WTC11 (cell line): ENCODE measurements at regions not wholly inside any gene's neighbourhood (a gene's known extent, or its start where the extent isn't known, plus 50 kb on each side); places are given as distances from the start of the nearest gene placed in this dataset.

Experiments
- ATAC-seq: fragments of 200-7000 bp; cut with Tn5 transposase; 2 replicates; pipeline ENCODE4 v1.10.0; 2021; ENCODE audit warnings: mild to moderate bottlenecking, moderate library complexity
- CTCF ChIA-PET: fragments of 300-600 bp; sonication (Branson Sonifier 250); formaldehyde crosslinking; loops from one replicate; lab custom pipeline; 2021; ENCODE audit warnings: antibody characterized with exemption; lab: Charles Lee
- POLR2A ChIA-PET: fragments of 350-600 bp; sonication (Branson Sonifier 250); formaldehyde crosslinking; loops from one replicate; lab custom pipeline; 2021; ENCODE audit warnings: antibody characterized with exemption; lab: Charles Lee
- DNase-seq: peaks from one replicate; pipeline ENCODE4 v3.0.0; 2021; ENCODE audit warnings: low spot score
- H3K27ac Mint-ChIP-seq: 2 replicates; pipeline ENCODE4 v1.8.0; 2021; ENCODE audit warnings: mixed read lengths
- H3K27me3 Mint-ChIP-seq: 2 replicates; pipeline ENCODE4 v1.8.0; 2021; ENCODE audit warnings: low read depth, mild to moderate bottlenecking, moderate library complexity, mixed read lengths
- H3K36me3 Mint-ChIP-seq: 2 replicates; pipeline ENCODE4 v1.8.0; 2021; ENCODE audit warnings: mixed read lengths
- H3K4me1 Mint-ChIP-seq: 2 replicates; pipeline ENCODE4 v1.8.0; 2022; ENCODE audit warnings: mixed read lengths
- H3K4me3 Mint-ChIP-seq: 2 replicates; pipeline ENCODE4 v1.8.0; 2021; ENCODE audit warnings: mild to moderate bottlenecking, moderate library complexity, mixed read lengths
- H3K9me3 Mint-ChIP-seq: 2 replicates; pipeline ENCODE4 v1.8.0; 2021; ENCODE audit warnings: mixed read lengths
- ARID4B ChIP-seq: sonication (generic); formaldehyde crosslinking; IDR thresholded peaks from 2 replicates; pipeline ENCODE4 v1.8.0; 2023; ENCODE audit warnings: missing genetic modification reagents, mild to moderate bottlenecking, borderline replicate concordance
- E2F1 ChIP-seq: sonication (generic); formaldehyde crosslinking; IDR thresholded peaks from 2 replicates; pipeline ENCODE4 v1.8.0; 2022; ENCODE audit warnings: mild to moderate bottlenecking, missing genetic modification reagents
- E2F4 ChIP-seq: sonication (generic); formaldehyde crosslinking; IDR thresholded peaks from 2 replicates; pipeline ENCODE4 v1.8.1; 2022; ENCODE audit warnings: low read depth, mild to moderate bottlenecking, moderate library complexity, missing genetic modification reagents, borderline replicate concordance
- ELF4 ChIP-seq: sonication (generic); formaldehyde crosslinking; IDR thresholded peaks from 2 replicates; pipeline ENCODE4 v1.8.1; 2022; ENCODE audit warnings: low read depth, mild to moderate bottlenecking, moderate library complexity, missing genetic modification reagents
- EMX1 ChIP-seq: fragments of 250-450 bp; sonication (Bioruptor Pico); IDR thresholded peaks from 2 replicates; pipeline ENCODE4 v1.8.0; 2021; ENCODE audit warnings: mild to moderate bottlenecking
- ESRRA ChIP-seq: sonication (generic); formaldehyde crosslinking; IDR thresholded peaks from 2 replicates; pipeline ENCODE4 v1.8.1; 2022; ENCODE audit warnings: mild to moderate bottlenecking, missing genetic modification reagents, borderline replicate concordance
- ETV6 ChIP-seq: sonication (generic); formaldehyde crosslinking; IDR thresholded peaks from 2 replicates; pipeline ENCODE4 v1.8.1; 2022; ENCODE audit warnings: mild to moderate bottlenecking, missing genetic modification reagents
- FOXK1 ChIP-seq: sonication (generic); formaldehyde crosslinking; IDR thresholded peaks from 2 replicates; pipeline ENCODE4 v1.8.0; 2022; ENCODE audit warnings: mild to moderate bottlenecking, moderate library complexity, missing genetic modification reagents
- FOXP1 ChIP-seq: sonication (generic); formaldehyde crosslinking; IDR thresholded peaks from 2 replicates; pipeline ENCODE4 v1.8.0; 2022; ENCODE audit warnings: missing genetic modification reagents, mild to moderate bottlenecking, moderate library complexity, borderline replicate concordance
- GABPB1 ChIP-seq: sonication (generic); formaldehyde crosslinking; IDR thresholded peaks from 2 replicates; pipeline ENCODE4 v1.8.1; 2023; ENCODE audit warnings: mild to moderate bottlenecking, missing genetic modification reagents
- OVOL2 ChIP-seq: fragments of 250-450 bp; sonication (Bioruptor Pico); IDR thresholded peaks from 2 replicates; pipeline ENCODE4 v1.9.0; 2021; ENCODE audit warnings: mild to moderate bottlenecking, borderline replicate concordance
- PRRX2 ChIP-seq: fragments of 250-450 bp; sonication (Bioruptor Pico); IDR thresholded peaks from 2 replicates; pipeline ENCODE4 v1.8.0; 2021; ENCODE audit warnings: mild to moderate bottlenecking
- RORB ChIP-seq: fragments of 250-450 bp; sonication (Bioruptor Pico); IDR thresholded peaks from 2 replicates; pipeline ENCODE4 v1.9.0; 2021; ENCODE audit warnings: mild to moderate bottlenecking
- SMAD3 ChIP-seq: sonication (generic); formaldehyde crosslinking; IDR thresholded peaks from 2 replicates; pipeline ENCODE4 v1.8.0; 2022; ENCODE audit warnings: missing genetic modification reagents, mild to moderate bottlenecking, borderline replicate concordance
- SMAD4 ChIP-seq: sonication (generic); formaldehyde crosslinking; IDR thresholded peaks from 2 replicates; pipeline ENCODE4 v1.8.0; 2022; ENCODE audit warnings: mild to moderate bottlenecking, missing genetic modification reagents
- SOX15 ChIP-seq: fragments of 250-450 bp; sonication (Bioruptor Pico); IDR thresholded peaks from 2 replicates; pipeline ENCODE4 v1.9.0; 2021; ENCODE audit warnings: mild to moderate bottlenecking
- TP53 ChIP-seq: sonication (generic); formaldehyde crosslinking; IDR thresholded peaks from 2 replicates; pipeline ENCODE4 v1.8.1; 2023; ENCODE audit warnings: mild to moderate bottlenecking, missing genetic modification reagents
- ZNF121 ChIP-seq: sonication (generic); formaldehyde crosslinking; IDR thresholded peaks from 2 replicates; pipeline ENCODE4 v1.8.0; 2023; ENCODE audit warnings: missing genetic modification reagents
- ZNF232 ChIP-seq: sonication (generic); formaldehyde crosslinking; IDR thresholded peaks from 2 replicates; pipeline ENCODE4 v1.8.0; 2022; ENCODE audit warnings: mild to moderate bottlenecking, missing genetic modification reagents
- ZNF416 ChIP-seq: fragments of 250-450 bp; sonication (Bioruptor Pico); IDR thresholded peaks from 2 replicates; pipeline ENCODE4 v1.9.0; 2021; ENCODE audit warnings: mild to moderate bottlenecking, inconsistent platforms
- ZNF423 ChIP-seq: fragments of 250-450 bp; sonication (Bioruptor Pico); IDR thresholded peaks from 2 replicates; pipeline ENCODE4 v2.1.2; 2022; ENCODE audit warnings: mild to moderate bottlenecking, moderate library complexity
- TF ChIP-seq, protein P1 (sequence below): fragments of 250-450 bp; sonication (Bioruptor Pico); IDR thresholded peaks from 2 replicates; pipeline ENCODE4 v2.1.2; 2022; ENCODE audit warnings: mild to moderate bottlenecking, moderate library complexity
- TF ChIP-seq, protein P2 (sequence below): fragments of 250-450 bp; sonication (Bioruptor Pico); IDR thresholded peaks from 2 replicates; pipeline ENCODE4 v1.8.0; 2021; ENCODE audit warnings: mild to moderate bottlenecking
- TF ChIP-seq, protein P3 (sequence below): sonication (generic); formaldehyde crosslinking; IDR thresholded peaks from 2 replicates; pipeline ENCODE4 v1.8.1; 2022; ENCODE audit warnings: mild to moderate bottlenecking, moderate library complexity, missing genetic modification reagents
- TF ChIP-seq, protein P4 (sequence below): sonication (generic); formaldehyde crosslinking; IDR thresholded peaks from 2 replicates; pipeline ENCODE4 v1.8.1; 2022; ENCODE audit warnings: mild to moderate bottlenecking, missing genetic modification reagents, moderate library complexity, borderline replicate concordance

DNA sequence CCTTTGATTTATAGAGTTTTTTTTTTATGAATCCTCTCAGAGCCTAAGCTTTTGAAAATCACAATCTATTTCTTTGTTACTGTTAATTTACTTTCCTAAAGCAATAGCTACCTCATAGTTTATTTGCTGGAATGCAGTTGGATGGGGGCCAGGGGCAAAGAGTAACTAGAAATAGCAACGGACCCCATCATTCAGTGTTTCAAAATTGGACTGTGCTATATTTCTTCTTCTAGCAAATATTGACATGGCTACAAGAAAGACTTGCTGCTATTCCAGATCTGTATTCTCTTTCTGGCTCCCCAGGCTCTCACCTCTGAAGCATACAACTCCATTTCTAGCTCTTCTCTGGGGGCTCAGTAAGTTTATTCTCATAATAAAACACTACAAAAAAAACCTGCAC, 661.6 kb upstream of the NRG3 start (continued):
- TF ChIP-seq E2F1 (CRISPR knock-in tag), result no peak
- TF ChIP-seq, protein P1, sequence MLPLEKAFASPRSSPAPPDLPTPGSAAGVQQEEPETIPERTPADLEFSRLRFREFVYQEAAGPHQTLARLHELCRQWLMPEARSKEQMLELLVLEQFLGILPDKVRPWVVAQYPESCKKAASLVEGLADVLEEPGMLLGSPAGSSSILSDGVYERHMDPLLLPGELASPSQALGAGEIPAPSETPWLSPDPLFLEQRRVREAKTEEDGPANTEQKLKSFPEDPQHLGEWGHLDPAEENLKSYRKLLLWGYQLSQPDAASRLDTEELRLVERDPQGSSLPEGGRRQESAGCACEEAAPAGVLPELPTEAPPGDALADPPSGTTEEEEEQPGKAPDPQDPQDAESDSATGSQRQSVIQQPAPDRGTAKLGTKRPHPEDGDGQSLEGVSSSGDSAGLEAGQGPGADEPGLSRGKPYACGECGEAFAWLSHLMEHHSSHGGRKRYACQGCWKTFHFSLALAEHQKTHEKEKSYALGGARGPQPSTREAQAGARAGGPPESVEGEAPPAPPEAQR (CRISPR knock-in tag), result no peak
- TF ChIP-seq ELF4 (CRISPR knock-in tag), result no peak
- no peak for TF ChIP-seq ZNF232 (CRISPR knock-in tag)
- TF ChIP-seq FOXP1 (CRISPR knock-in tag), result no peak
- no peak for TF ChIP-seq OVOL2 (CRISPR knock-in tag)
- TF ChIP-seq, protein P2, sequence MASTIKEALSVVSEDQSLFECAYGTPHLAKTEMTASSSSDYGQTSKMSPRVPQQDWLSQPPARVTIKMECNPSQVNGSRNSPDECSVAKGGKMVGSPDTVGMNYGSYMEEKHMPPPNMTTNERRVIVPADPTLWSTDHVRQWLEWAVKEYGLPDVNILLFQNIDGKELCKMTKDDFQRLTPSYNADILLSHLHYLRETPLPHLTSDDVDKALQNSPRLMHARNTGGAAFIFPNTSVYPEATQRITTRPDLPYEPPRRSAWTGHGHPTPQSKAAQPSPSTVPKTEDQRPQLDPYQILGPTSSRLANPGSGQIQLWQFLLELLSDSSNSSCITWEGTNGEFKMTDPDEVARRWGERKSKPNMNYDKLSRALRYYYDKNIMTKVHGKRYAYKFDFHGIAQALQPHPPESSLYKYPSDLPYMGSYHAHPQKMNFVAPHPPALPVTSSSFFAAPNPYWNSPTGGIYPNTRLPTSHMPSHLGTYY, result no peak
- TF ChIP-seq RORB (CRISPR knock-in tag), result no peak
- TF ChIP-seq, all 79 proteins: peak for 0

GRCh38 chr10:81215498-81215897, 659.5 kb upstream of the NRG3 start:
- Mint-ChIP-seq H3K27ac (no peak overlapping the region), H3K4me3 (no peak overlapping the region), H3K4me1 (peaks cover 12% of the 10 kb centered on the region), H3K36me3 (no peaks in the 10 kb centered on the region), H3K27me3 (no peaks in the 10 kb centered on the region), H3K9me3 (no peaks in the 10 kb centered on the region)
- ATAC-seq, result no peak
- no peak for DNase-seq
- TF ChIP-seq ETV6 (no peak), ARID4B (CRISPR knock-in tag) (no peak), ZNF121 (CRISPR knock-in tag) (no peak), EMX1 (no peak), OVOL2 (CRISPR knock-in tag) (no peak), SOX15 (CRISPR knock-in tag) (no peak), GABPB1 (CRISPR knock-in tag) (no peak), SMAD4 (CRISPR knock-in tag) (no peak), ESRRA (CRISPR knock-in tag) (no peak)
- POLR2A ChIA-PET, result no interaction called here
- CTCF ChIA-PET, result interaction anchor here (1.4 kb wide), 1 partner anchor 36 kb away, joined by 4 read pairs; no protein-coding TSS in a partner anchor

GRCh38 chr10:81216949-81217348, 658.0 kb upstream of the NRG3 start:
- ChIA-PET CTCF (no interaction called here), POLR2A (no interaction called here)
- Mint-ChIP-seq H3K9me3 (no peaks in the 10 kb centered on the region), H3K4me3 (no peak overlapping the region), H3K4me1 (peaks cover 18% of the 10 kb centered on the region), H3K27me3 (no peaks in the 10 kb centered on the region), H3K36me3 (no peaks in the 10 kb centered on the region), H3K27ac (no peak overlapping the region)
- no peak for DNase-seq
- no peak for ATAC-seq
- TF ChIP-seq FOXK1 (CRISPR knock-in tag) (no peak), SOX15 (CRISPR knock-in tag) (no peak), E2F4 (CRISPR knock-in tag) (no peak), ZNF423 (no peak), PRRX2 (CRISPR knock-in tag) (no peak), SMAD3 (CRISPR knock-in tag) (no peak), TP53 (CRISPR knock-in tag) (no peak), ZNF416 (no peak), OVOL2 (CRISPR knock-in tag) (no peak)
- TF ChIP-seq, protein P3, sequence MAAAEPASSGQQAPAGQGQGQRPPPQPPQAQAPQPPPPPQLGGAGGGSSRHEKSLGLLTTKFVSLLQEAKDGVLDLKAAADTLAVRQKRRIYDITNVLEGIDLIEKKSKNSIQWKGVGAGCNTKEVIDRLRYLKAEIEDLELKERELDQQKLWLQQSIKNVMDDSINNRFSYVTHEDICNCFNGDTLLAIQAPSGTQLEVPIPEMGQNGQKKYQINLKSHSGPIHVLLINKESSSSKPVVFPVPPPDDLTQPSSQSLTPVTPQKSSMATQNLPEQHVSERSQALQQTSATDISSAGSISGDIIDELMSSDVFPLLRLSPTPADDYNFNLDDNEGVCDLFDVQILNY, result no peak
- TF ChIP-seq, protein P4, sequence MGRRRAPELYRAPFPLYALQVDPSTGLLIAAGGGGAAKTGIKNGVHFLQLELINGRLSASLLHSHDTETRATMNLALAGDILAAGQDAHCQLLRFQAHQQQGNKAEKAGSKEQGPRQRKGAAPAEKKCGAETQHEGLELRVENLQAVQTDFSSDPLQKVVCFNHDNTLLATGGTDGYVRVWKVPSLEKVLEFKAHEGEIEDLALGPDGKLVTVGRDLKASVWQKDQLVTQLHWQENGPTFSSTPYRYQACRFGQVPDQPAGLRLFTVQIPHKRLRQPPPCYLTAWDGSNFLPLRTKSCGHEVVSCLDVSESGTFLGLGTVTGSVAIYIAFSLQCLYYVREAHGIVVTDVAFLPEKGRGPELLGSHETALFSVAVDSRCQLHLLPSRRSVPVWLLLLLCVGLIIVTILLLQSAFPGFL (CRISPR knock-in tag), result no peak
